GM18873 (cell line): ENCODE measurements at regions not wholly inside any gene's neighbourhood (a gene's known extent, or its start where the extent isn't known, plus 50 kb on each side); places are given as distances from the start of the nearest gene placed in this dataset.
"Not testable (repeated sequence)": the region's sequence is repeated elsewhere in the genome, so short reads cannot be mapped to it uniquely, and the experiment has no call there.

ENCODE experiments used
- ATAC-seq: cut with Tn5 transposase; IDR thresholded peaks from one replicate; pipeline ENCODE4 v1.9.1; 2021; ENCODE audit warnings: mild to moderate bottlenecking, moderate library complexity, moderate number of reproducible peaks; ENCODE audit not compliant: unreplicated experiment, low FRiP score

DNA sequence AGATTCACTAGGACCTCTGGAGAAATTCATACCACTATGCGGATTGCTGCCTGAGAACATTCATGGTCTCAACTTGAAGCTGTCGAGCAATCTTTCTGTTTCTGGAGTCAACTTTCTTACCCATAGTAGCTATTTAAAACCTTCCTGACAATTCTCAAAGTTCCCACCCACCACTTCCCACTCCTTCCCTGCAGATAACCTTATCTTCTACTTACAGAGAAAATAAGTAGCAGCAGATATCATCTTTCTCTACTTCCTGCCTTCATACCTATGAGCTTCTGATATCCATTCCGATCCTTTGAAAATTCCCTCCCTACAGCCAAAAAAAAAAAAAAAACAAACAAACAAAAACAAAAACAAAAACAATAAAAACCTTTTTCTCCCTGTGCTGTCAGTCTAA is 81.2 kb upstream of the CYRIA start:
- ATAC-seq: no peak

DNA sequence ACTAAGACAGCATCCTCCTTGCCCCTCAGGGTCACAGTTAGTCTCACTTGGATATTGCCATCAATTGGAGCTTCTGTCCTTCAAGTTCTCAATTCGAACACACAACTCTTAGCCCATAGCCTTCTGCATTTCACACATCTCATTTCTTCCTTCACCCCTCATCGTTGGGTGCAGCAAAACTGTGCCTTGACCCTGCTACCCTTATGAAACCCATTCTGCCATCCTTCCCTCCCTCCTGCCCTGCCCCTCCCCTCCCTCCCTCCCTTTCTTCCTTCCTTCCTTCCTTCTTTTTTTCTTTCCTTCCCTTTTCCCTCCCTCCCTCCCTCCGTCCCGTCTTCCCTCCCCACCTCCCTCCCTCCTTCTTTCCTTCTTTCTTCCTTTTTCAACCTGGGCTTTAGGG is 80.7 kb upstream of the CYRIA start:
- no peak for ATAC-seq

DNA sequence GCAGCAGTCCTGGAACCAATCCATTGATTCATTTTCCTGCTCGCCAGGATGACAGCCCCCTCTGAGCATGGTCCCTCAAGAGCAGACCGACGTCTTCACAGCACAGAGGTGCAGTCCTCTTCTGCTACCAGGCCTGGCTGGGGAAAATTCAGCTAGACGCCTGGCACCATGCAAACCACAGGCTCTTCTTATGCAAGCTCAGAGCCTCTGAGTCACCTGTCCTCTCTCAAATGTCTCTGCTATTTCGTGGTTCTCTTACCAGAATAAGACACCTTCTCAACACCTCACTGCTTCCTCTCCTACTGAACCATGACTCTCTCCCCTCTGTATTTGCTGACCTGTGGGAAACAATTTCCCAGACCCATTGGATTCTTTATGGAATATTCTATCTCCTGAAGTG is 79.8 kb upstream of the CYRIA start:
- ATAC-seq: no peak

DNA sequence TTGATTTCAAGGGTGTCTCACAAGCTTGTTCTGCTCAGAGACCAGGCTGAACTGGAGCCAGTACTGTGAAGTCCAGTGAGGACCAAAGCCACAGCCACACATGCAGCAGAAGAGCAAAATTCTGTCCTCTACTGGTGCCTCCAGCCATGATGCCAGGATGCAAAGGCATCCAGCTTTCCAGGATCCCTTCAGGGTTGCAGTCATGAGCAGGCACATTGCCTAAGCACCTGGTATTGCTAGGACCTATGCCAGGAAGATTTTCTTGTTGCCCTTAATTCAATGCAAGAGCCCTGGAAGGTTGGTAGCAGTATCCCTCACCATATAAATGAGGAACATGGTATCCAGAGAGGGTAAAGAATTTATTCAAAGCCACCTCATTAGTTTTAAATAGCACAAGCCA is 78.9 kb upstream of the CYRIA start:
- no peak for ATAC-seq

DNA sequence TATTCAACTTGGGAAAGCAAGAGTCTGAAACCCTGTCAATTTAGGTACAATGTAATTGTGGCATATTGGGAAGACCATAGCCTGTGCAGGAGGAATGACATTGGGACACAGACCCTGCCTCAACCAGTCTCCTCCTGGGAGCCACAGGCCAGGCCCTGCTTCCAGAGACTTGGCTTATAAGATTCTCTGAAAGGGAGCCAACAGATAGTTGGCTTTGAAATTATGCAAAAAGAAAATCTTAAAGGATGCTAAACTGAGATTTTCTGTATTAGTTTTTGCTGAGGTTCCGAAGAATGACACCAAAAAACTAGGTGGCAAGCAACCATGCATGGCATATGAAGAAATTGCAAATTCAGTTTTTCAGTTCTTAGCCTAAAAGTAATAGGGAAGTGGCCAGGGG is 76.4 kb upstream of the CYRIA start:
- no peak for ATAC-seq

DNA sequence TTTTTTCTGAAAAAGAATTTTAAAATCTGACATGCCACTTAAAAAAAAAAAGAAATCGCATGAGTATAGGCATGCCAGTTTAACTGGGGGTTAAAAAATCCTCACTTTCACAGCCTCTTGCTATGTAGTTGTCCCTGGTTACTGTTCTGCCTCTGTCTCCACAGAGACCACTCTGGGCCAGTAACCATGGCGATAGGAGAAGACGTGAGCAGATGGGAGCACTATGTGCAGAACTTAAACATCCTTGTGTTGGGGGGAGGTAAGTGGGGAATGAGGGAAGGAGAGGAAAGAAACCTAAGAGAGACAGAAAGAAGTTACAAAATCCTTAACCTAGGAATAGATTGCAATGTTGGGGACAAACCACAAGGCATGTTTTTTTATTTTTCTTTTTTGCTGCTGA is 75.9 kb upstream of the CYRIA start:
- ATAC-seq: no peak

DNA sequence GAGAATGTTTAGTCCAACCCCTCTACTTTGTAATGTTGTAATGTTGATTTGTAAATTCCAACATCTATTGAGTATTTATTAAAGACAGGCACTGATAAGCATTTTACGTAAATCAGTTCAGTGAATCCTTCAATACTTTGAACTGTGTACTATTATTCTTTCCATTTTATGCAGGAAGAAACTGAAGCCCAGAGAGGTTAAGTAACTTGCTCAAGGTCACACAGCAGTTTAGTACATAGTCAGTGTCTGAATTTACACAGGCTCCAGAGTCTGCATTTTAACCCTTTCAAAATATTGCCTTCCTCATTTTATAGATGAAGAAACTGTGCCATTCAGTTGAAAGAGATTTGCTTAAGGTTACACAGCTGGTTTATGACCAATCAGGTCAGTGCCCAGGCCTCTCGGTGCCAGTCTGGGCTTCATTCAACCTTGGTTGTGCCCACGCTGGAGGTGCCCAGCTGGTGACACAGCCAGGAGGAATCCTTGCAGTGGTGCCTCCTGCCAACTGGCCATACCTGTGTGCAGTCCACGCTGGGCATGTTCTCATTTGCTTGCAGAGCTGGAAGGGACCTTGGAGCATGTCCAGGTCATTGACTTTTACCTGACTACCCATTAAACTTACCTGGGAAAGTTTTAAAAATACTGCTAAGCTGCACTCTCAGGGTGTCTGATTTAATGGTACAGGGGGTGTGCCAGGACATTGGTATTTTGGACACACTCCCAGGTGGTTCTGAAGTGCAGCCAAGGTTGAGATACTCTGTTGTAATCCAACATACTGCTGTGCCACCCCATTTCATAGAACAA is 74.3 kb upstream of the CYRIA start:
- no peak for ATAC-seq

DNA sequence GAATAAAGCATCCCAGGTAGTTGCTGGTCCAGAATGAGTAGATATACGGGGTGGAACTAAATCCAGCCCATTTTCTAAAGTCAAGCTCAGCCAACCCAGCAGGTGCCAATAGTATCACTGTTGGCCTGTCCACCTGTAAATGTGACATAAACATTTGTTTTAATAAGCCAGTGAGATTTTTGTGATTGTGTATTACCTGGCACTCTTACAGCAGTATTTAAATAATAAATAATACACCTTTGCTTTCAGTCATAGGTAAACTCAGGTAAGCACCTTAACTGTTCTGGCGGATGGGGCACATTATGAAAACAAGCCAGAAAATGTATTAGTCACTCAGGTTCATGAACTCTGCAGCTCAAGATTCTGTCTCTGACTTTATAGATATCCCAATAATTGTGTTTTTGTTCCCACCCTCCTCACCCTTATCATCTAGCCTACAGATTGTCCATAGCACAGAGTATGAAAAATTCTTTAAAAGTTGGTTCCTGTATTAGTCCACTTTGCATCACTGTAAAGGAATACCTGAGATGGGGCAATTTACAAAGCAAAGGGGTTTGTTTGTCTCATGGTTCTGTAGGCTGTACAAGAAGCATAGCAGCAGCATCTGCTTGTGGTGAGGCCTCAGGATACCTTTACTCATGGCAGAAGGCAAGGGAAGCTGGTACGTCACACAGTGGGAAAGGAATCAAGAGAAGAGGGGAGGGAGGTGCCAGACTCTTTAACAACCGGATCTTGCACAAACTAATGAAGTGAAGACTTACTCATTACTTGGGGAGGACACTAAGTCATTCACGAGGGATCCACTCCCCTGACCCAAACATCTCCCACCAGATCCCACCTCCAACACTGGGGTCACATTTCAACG is 73.0 kb upstream of the CYRIA start:
- ATAC-seq: no peak

DNA sequence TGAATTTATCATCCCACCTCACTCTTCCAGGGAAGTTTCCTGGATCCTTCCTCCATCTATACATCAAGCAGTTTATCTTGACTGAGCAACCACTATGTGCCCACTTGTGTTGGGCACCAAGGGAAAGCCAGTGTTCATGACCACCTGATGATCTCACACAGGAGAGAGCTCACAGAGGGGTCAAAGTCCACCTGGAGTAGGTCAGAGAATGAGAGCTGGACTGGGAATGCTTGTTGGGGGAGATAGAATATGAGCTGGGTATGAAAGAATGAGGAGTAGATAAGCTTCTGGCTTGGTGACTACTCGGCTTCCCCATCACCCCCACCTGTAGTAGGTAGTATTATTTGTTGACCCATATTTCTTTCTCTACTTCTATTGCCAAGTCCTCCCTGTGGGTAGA is 72.2 kb upstream of the CYRIA start:
- no peak for ATAC-seq

DNA sequence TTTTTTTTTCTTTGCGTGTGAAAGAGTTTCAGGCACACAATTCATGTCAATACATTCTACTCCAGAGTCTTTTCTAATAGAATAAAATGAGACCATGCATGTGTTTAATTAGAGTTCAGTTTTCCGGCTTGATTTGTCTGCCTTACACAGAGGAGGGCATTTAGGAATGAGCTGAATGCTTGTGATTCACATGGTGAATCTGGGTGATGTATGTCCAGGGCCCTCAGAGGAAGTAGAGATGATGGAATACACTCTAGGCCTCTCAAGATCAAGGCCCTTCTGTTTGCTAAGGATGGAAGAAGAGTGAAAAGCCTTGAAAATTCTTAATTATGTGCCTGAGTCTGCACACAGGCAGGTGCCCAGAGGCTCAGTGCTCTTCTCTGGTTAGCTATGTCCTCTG is 71.0 kb upstream of the CYRIA start:
- no peak for ATAC-seq

DNA sequence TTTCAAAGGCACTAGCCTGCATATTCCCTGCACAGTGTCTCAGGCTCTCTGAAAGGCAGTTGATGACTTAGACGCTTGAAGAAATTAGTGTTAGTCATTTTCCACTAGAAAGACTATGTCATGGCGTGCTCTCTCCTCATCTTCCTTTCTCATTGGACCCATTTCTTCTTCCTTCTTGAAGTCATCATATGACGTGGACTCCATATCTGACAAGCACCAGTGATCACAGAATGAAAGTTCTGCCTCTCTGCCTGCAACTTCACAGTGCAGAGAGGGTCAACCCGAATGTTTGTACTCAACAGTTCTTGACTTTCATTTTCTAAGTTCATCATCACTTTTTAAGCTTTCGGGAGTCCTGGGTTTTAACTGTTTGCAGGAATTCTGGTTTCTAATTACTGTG is 63.7 kb upstream of the CYRIA start:
- no peak for ATAC-seq

DNA sequence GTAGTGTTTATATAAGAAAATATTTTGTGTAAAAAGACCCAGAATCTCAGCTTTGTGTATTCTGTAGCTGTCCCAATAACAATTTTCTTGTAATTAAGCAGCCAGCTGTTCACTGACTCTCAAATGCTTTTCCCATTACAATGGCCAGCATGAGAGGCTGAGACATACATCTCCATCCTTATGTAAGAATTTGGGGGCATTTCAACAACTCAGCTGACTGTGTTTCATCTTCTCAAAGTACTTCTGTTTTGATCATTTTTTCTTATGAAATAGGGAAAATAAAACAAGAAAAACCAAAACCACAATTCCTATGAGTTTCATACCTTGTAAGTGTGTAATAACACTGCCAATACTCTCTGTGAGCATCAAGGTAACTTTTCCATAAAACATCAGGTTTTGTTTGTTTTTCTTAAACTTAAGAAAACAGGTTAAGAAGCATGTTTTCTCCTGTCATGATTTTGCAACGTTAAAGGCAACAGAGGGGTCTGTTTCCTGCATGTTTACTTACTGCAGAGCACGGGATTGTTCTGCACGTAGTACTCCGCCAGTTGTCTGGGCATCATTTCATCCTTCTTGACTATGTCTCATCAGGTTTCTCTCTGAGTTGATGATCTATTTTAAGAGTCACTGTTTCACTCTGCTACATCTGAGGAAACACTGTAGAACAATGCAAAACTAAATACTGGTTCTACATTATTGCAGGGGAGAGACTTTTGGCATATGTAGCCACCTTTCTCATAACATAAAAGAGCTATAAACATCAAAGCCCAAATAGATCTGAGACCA is 62.9 kb upstream of the CYRIA start:
- peak; percentile 68 for ATAC-seq

DNA sequence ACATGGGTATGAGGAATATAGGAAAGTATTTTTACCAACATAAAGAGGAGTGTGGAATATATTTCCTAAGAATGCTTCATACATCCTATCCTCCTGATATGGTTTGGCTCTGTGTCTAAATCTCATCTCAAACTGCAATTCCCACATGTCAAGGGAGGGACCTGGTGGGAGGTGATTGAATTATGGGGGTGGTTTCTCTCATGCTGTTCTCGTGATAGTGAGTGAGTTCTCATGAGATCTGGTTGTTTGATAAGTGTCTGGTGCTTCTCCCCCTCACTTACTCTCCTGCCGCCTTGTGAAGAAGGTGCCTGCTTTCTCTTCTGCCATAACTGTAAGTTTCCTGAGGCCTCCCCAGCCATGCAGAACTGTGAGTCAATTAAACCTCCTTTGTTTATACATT is 62.2 kb upstream of the CYRIA start:
- not testable (repeated sequence) for ATAC-seq

DNA sequence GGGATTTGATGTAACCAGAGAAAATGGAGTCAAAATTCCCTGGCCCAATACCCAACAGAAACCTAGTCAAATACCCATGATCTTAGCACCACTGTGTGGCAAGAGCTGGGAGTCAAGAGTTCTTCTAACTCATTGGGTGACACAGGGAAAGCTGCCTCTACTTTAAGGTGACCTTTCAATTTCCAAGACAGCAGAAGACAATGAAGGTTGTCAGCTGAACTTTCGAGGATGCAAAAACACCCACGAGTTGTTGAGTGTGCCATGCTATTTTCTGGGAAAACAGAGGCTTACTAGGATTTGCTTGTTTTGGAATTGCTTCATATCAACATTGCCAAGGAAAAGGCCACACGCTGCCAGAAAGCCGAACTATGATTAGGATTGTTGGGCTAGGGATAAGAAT is 61.6 kb upstream of the CYRIA start:
- ATAC-seq: no peak

DNA sequence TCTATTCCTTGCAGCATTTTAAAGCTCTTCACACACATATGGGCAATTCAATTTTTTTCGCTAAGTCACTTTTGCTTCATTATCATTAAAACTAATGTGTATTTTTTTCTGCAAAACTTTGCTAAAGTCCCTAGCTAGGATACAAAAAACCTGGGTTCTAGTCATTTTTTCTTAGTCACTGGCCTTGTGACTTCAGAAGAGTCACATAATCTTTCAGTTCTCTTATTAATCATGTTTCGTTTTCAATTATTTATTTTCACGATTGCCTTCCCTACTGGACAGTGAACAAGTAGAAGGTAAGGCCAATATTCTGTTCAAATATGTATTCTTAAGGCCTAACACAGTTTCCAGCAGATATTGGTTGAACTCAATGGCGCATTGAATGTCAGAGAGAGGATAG is 60.9 kb upstream of the CYRIA start:
- no peak for ATAC-seq

DNA sequence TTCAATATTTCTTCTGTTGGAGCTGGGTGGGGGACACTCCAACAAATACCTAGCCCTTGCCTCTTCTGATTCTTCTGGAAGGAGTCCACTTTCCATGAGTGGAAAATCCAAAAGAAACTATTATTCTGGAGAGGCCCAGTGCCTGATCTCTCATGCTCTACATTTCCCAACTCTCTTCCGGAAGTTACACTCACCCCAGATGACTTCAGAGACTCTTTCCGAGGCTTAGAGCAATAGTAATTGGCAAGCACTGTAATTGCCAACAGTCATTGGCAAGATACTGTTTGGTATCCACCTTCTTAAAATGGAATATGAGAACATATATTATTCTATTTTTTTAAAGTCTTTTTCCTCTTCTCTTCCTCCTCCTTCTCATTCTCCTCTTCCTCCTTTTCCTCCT is 60.5 kb upstream of the CYRIA start:
- no peak for ATAC-seq

DNA sequence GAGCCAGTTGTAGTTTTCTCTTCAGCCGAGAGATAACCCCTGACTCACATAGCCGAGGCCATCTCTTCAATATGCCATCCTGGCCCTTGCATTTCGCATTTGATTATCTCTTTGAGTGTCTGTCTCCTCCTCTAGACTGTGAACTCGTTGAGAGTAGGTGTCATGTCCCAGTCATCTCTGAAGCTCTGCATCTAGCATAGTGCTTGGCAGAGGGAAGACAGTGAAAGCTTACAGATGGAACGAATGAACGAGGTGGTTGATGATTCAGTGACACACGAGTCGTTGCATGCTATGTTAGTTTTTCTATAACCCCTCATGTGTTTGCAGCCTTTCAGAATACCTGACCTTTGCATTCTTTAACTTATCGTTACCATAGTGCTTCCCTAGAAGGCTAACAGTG is 59.9 kb upstream of the CYRIA start:
- no peak for ATAC-seq

DNA sequence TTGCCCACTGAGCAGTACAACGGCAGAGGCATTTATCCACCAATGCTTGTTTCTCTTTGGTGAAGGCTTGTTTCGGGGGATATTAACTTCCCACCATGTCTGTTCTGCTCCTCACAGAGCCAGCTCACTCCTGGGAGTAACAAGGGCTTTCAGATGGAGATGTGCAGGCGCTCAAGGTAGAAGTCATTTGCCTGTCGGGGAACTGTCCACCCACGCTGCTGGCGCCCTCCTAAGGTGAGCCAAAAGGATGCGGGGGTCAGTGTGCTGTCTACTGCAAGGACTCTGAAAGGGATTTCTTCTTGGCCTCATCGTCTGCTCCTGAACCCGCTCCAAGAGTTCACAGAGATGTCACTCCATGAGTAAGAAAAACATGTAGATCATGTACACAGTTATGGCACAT is 57.0 kb upstream of the CYRIA start:
- no peak for ATAC-seq

DNA sequence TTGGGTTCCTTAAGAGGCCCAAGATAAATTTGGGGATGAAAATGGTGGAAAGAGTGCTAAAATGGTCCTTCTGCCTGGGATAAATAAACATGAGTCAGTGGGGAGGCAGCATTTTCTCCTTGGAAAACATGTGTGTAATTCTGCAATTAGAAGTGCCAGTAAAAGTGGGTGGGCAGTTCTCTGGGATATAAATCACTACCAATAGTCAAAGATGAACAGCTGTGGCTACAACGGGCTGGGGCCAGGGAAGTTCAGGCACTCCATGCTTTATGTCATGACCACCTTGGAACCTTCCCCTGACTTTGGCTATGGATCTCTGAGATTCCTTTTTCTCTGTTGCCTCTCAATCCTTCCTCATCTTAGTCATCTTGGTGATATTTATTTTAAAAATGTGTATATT is 56.5 kb upstream of the CYRIA start:
- no peak for ATAC-seq

DNA sequence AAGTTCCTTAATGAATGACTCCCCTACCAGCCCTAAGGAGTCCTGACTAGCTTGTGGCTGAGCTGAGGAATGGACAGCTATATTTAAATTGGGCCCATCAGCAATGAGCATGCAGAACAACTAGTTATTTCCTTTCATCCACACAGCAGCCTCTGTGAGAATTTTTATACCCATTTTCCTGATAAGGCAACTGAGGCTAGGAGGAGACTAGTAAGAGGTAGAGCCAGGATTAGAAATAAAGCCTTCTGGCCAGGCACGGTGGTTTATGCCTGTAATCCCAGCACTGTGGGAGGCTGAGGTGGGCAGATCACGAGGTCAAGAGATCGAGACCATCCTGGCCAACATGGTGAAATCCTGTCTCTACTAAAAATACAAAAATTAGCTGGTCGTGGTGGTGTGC is 55.9 kb upstream of the CYRIA start:
- not testable (repeated sequence) for ATAC-seq

DNA sequence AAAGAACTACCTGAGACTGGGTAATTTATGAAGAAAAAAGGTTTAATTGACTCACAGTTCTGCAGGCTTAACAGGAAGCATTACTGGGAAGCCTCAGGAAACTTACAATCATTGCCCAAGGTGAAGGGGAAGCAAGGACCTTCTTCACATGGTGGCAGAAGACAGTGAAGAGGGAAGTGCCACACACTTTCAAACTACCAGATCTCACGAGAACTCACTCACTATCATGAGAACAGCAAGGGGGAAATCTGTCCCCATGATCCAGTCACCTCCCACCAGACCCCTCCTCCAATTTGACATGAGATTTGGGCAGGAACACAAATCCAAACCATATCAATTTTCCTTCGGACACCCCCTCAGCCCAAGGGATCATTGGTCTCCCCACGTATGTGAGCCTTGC is 55.1 kb upstream of the CYRIA start:
- ATAC-seq: not testable (repeated sequence)
